Hematopoietic multipotent progenitor cell treated with erythropoietin and hydrocortisone succinate and interleukin-3 and kit ligand, for 8 days (in vitro differentiated cells): ENCODE measurements at regions not wholly inside any gene's neighbourhood (a gene's known extent, or its start where the extent isn't known, plus 50 kb on each side); places are given as distances from the start of the nearest gene placed in this dataset.
"Not testable (repeated sequence)": the region's sequence is repeated elsewhere in the genome, so short reads cannot be mapped to it uniquely, and the experiment has no call there.

ENCODE experiments used
- DNase-seq: peaks from one replicate; pipeline ENCODE4 v3.0.0-alpha.2; 2015

DNA sequence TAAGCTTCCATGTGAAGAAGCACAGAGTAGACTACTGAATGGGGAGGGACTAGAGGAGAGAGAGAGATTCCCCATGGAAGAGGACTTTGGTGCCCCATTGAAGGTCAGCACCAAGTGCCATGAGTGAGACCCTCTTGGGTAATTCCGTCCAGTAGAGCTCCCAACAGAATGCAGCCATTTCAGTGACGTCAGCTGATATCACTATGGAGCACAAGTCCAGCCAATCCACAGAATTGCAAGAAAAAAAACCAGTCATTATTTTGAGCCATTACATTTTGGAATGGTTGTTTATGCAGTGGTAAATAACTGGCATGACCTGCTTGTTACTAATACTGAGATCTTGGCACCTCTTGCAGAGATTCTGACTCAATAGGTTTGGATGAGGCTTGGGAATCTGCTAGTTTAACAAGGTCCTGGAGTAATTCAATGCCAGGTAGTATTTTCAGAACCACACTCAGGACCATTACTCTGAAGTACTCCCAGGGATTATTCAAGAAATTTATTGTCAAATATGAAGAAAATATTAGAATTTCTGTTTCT is 52.6 kb upstream of the SP8 start:
- no peak for DNase-seq

- DNase-seq = no peak
Observed at GRCh38 chr7:20839987-20840386, 53.3 kb upstream of the SP8 start.

GRCh38 chr7:20846791-20847190 is 60.1 kb upstream of the SP8 start:
- DNase-seq = no peak

GRCh38 chr7:20858951-20859350 is 72.3 kb upstream of the SP8 start:
- no peak for DNase-seq

DNA sequence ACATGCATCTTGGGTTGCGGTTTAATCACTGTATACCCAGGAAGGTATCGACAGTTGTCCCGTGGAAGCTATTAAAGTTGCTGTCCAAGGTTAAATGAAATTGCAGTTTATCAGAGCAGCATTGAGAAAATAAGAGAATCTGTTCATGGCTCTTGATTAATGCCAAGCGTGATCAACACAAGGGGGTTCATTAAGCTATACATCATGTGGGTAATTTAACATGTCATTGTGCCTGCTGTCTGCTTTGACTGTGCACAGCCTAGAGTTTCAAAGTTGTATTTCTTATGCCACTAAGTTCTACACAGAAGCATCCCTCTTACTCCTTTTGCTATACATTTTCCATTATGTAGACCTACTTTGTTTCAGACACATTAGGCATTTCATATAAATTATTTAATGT is 74.8 kb upstream of the SP8 start:
- no peak for DNase-seq

- no peak for DNase-seq
Observed at GRCh38 chr7:20862554-20862953, 75.9 kb upstream of the SP8 start.

- DNase-seq = no peak
Observed at GRCh38 chr7:20864221-20864620, 77.5 kb upstream of the SP8 start.

- no peak for DNase-seq
Observed at GRCh38 chr7:20865684-20866083, 79.0 kb upstream of the SP8 start.

DNA sequence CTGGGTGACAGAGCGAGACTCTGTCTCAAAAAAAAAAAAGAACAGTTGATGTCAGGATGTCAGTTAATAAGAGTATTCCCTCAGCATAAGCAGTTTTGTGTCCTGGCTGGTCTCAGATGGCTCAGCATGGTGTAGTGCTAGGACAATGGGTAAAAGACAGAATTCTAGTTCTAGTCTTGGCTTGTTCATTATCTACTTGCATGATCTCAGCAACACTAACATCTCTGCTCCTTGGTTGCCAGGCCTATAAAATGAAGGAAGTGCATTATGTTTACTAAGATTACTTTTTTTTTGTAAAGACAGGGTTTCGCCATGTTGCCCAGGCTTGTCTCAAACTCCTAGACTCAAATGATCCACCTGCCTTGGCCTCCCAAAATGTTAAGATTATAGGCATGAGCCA is 84.3 kb upstream of the SP8 start:
- DNase-seq = no peak

DNA sequence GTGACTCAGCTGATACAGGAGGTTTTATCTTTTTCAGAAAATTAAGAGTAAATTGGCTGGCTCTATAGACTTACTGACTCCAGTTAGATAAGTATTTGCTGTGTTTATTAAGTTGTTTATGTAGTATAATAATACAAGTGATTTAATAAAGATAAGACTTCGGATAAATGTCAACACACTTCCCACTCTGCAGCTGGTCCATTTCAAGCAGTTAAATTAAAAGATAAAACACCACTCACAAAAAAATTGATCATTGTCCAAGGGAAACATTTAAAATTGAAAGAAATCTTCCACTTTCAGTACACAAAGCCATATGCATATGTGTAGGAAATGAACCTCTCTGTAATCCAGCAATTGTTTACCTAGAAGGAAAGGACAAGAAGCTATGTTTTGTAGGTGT is 106.1 kb upstream of the SP8 start:
- no peak for DNase-seq

DNA sequence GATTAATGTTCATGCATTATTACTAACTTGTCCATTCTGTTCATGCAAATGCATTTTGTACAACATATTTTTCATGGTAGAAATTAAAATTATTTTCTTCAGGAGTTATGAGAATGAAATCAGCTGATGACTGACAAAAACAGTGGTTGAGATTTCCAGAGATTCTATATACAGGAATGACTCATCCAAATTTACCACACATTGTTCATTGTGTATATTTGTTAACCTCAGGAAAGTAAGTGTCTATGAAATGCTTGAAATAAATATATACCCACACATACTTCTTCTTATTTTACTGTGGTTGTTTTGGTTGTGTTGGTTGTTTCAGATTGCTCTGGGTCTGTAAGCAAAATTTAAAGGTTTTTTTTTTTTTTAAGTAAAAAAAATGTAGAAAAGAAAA is 108.1 kb upstream of the SP8 start:
- no peak for DNase-seq

DNA sequence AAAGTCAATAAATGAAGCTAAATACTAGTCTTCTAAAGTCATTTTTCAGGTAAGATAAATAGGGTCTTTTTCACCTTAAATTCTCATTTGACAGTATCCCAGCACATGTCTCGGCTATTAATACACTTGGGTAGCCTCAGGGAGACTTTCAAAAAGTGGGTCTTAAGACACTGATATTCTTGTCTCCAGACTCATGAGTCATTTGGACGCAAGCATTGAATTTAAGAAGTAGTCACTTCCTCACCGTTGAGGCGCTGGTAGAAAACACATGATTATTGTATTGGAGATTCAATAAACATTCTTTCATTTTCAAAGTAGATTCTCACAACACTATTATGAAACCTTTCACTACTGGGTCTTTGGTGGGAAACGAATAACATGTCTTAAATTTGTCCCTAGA is 108.9 kb upstream of the SP8 start:
- no peak for DNase-seq

DNA sequence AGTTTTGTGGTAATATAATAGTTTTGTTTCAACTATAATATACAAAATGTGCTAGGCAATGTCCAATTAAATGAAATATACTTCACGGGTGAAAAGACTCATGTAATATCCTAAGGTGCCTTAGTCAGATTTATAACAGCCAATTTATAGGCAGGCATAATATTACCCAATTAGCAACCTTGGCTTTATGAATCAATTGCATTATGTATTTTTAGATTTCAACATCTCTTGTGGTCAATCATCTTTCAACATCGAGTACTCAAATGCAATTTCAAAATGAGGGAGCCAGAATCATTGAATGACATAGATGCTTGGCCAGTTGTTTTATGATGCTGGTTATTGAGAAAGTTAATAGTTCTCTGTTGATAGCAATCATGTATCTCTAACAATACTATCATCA is 110.3 kb upstream of the SP8 start:
- DNase-seq = no peak

DNA sequence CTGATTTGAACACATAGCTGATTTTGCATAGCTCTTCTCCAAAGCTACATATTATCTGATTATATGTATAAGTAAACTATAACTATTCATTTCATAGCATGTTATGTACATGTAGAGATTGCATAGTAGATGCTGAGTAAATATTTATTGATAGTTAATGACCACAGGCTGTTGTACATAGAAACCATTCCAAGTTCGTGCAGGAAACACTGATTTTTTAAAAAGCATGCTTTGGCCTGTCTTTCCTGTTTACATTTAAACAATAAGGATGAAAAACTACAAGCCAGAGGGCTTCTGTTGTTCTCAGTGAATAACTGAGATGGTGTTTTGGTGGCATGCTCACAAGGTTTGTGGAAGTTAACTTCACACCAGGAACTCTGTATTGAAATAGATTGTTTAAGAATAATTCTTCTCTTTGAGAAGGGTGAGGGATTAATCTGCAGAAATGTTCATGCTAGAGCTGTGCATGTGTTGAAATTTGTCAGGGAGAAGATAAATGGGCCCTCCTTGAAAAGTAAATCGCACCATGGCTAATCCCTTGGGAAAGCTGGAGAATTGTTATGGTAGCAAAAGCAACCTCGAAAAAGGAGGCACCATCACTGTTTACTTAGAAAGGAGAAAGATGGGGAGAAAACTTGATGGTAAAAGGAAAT is 120.2 kb upstream of the SP8 start:
- no peak for DNase-seq

DNA sequence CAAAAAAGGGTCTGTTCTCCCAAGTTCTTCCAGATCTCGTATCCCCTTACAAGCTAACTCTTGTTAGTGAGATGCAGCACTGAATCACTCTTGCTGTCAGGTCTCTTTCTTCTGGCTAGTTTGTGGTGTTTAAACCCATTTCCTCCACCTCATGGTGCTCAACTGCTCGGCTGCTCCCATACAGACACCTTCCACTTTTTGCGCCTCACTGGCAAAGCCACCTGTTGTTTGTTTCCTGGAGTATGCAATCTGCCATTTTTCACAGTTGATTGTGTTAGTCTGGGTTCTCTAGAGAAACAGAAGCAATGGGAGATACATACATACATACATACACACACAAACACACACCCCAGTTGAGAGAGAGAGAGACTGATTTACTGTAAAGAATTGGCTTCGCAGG is 124.4 kb upstream of the SP8 start:
- DNase-seq = no peak

DNA sequence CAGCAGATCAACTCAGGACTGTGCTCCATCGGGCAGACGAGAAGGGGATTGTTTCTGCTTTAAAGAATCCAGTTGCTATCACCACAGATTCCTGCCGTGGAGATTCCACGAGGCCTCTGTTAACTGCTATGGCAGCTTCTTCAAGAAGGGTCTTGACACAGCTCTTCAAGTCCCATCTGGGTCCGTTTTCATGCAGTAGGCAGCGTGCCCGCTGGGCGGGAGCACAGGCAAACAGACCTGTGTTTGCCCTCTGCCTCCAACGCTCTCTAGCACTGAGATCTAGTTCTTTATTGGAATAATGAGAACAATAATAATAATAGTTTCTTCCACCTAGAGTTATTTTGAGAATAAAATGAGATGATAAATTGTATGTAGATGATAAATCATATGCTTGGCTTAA is 127.2 kb upstream of the SP8 start:
- no peak for DNase-seq

DNA sequence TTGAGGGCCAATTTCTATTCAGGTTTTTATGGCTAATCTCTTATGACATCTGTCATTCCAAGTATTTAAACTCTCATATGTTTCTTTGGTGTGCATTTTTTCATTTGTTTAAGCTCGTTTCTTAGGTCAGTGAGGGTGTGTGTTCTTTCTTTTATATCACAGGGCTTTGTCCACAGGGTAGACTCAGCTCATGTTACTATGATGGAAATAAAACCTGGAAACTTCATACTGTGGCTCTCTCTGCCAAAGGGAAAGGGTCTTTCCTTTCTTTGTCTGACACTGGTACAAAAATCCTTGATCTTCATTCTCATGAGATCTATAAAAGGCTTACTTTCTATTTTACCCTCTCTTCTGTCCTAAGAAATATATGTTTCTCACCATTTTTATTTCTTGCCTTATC is 129.6 kb upstream of the SP8 start:
- DNase-seq = no peak

GRCh38 chr7:20917603-20918002 is 130.9 kb upstream of the SP8 start:
- DNase-seq = no peak

DNA sequence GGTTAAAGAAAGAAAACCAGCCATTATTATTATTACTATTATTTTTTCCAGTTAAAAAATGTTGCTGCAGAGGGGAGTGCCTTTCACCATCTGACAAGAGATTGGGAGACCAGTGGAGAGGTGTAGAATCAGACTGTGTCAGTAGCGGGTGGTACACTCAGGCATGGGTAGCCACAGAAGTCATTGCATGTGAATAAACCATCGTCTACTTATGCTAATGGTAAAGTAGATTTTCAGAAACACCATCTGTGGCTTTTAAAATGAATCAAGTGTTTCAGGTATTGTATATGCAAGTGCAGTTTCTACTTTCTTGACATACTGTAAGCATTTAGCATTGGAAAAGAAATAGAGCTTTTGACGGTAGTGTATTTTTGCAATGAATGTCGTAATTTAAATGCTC is 131.5 kb upstream of the SP8 start:
- DNase-seq = no peak

DNA sequence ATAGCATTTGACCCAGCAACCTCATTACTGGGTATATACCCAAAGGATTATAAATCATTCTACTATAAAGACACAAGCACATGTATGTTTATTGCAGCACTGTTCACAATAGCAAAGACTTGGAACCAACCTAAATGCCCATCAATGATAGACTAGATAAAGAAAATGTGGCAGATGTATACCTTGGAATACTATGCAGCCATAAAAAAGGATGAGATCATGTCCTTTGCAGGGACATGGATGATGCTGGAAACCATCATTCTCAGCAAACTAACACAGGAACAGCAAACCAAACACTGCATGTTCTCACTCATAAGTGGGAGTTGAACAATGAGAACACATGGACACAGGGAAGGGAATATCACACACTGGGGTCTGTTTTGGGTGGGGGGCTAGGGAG is 140.5 kb upstream of the SP8 start:
- DNase-seq = not testable (repeated sequence)

DNA sequence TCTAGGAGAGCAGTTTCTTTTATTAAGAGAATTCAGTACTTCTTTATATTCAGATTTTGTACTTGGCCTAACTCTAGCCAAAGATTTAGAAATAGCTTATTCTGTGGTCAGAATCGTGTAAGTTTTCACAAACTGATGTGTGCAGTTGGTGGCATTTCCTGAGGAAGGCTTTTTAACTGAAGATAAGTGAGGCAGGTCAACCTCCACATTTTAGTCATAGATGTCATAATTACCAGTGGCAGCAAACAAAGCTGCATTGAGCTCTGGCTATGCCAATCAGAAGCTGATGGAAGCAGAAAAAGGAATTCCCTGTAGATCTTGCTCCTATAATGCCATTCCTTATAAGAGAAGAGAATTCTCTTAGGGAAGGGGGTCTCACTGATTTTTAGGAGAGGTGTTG is 141.3 kb upstream of the SP8 start:
- no peak for DNase-seq

DNA sequence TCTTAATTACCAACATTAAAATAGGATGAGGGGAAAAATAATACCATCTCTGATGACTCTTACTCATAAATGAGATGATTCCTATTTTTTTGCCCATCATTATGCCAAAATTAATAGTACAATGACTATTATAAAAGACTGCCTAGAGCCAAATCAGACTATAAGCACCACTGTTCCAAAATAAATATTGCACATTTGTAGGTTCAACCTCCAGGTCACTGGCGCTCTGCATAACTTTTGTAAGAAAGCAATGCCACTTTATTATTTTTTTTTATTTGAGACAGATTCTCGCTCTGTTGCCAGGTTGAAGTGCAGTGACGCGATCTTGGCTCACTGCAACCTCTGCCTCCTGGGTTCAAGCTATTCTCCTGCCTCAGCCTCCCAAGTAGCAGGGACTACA is 142.5 kb upstream of the SP8 start:
- no peak for DNase-seq

DNA sequence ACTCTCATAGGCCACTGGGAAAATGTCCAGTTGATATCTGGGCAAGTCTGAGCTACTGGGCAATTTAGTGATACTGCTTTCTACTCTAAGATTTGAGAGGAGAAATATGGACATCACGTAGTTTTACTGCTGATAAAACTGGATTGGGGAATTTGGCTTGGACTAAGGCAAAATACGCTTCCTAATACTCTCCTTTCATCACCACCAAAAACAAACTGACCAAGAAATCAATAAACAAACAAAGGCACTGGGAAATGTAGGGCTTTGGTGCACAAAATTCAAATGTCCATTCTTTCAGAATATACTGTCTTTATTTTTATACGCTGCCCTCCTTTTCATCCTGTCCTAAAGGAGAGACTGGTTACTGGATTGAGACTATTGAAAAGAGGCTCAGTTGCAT is 145.1 kb upstream of the SP8 start:
- DNase-seq = no peak

GRCh38 chr7:20932785-20933527 is 146.3 kb upstream of the SP8 start:
- DNase-seq = no peak

- DNase-seq = no peak
Observed at GRCh38 chr7:20945451-20945850, 158.8 kb upstream of the SP8 start.
